ENCODE measurements at regions not wholly inside any gene's neighbourhood (a gene's known extent, or its start where the extent isn't known, plus 50 kb on each side); places are given as distances from the start of the nearest gene placed in this dataset.

- TF ChIP-seq, protein P1, sequence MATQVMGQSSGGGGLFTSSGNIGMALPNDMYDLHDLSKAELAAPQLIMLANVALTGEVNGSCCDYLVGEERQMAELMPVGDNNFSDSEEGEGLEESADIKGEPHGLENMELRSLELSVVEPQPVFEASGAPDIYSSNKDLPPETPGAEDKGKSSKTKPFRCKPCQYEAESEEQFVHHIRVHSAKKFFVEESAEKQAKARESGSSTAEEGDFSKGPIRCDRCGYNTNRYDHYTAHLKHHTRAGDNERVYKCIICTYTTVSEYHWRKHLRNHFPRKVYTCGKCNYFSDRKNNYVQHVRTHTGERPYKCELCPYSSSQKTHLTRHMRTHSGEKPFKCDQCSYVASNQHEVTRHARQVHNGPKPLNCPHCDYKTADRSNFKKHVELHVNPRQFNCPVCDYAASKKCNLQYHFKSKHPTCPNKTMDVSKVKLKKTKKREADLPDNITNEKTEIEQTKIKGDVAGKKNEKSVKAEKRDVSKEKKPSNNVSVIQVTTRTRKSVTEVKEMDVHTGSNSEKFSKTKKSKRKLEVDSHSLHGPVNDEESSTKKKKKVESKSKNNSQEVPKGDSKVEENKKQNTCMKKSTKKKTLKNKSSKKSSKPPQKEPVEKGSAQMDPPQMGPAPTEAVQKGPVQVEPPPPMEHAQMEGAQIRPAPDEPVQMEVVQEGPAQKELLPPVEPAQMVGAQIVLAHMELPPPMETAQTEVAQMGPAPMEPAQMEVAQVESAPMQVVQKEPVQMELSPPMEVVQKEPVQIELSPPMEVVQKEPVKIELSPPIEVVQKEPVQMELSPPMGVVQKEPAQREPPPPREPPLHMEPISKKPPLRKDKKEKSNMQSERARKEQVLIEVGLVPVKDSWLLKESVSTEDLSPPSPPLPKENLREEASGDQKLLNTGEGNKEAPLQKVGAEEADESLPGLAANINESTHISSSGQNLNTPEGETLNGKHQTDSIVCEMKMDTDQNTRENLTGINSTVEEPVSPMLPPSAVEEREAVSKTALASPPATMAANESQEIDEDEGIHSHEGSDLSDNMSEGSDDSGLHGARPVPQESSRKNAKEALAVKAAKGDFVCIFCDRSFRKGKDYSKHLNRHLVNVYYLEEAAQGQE (IDR thresholded peaks at IDR 0.05), result no peak
- TF ChIP-seq, protein P2, sequence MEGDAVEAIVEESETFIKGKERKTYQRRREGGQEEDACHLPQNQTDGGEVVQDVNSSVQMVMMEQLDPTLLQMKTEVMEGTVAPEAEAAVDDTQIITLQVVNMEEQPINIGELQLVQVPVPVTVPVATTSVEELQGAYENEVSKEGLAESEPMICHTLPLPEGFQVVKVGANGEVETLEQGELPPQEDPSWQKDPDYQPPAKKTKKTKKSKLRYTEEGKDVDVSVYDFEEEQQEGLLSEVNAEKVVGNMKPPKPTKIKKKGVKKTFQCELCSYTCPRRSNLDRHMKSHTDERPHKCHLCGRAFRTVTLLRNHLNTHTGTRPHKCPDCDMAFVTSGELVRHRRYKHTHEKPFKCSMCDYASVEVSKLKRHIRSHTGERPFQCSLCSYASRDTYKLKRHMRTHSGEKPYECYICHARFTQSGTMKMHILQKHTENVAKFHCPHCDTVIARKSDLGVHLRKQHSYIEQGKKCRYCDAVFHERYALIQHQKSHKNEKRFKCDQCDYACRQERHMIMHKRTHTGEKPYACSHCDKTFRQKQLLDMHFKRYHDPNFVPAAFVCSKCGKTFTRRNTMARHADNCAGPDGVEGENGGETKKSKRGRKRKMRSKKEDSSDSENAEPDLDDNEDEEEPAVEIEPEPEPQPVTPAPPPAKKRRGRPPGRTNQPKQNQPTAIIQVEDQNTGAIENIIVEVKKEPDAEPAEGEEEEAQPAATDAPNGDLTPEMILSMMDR (IDR thresholded peaks at IDR 0.05; ENCODE audit: low read depth, low read length, missing input control), result no peak
- TF ChIP-seq, protein P3, sequence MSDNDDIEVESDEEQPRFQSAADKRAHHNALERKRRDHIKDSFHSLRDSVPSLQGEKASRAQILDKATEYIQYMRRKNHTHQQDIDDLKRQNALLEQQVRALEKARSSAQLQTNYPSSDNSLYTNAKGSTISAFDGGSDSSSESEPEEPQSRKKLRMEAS (IDR thresholded peaks at IDR 0.05), result no peak
- TF ChIP-seq YY1 (IDR thresholded peaks at IDR 0.05) (no peak), RXRA (IDR thresholded peaks at IDR 0.05) (no peak), RAD21 (IDR thresholded peaks at IDR 0.05) (no peak), GABPA (IDR thresholded peaks at IDR 0.05 in 1 of 2, conservative IDR thresholded peaks at IDR 0.05 in 1 of 2) (no peak), TAF1 (conservative IDR thresholded peaks at IDR 0.05) (no peak), FOXA1 (IDR thresholded peaks at IDR 0.05) (no peak), SP1 (IDR thresholded peaks at IDR 0.05) (no peak)
- TF ChIP-seq, protein P4, sequence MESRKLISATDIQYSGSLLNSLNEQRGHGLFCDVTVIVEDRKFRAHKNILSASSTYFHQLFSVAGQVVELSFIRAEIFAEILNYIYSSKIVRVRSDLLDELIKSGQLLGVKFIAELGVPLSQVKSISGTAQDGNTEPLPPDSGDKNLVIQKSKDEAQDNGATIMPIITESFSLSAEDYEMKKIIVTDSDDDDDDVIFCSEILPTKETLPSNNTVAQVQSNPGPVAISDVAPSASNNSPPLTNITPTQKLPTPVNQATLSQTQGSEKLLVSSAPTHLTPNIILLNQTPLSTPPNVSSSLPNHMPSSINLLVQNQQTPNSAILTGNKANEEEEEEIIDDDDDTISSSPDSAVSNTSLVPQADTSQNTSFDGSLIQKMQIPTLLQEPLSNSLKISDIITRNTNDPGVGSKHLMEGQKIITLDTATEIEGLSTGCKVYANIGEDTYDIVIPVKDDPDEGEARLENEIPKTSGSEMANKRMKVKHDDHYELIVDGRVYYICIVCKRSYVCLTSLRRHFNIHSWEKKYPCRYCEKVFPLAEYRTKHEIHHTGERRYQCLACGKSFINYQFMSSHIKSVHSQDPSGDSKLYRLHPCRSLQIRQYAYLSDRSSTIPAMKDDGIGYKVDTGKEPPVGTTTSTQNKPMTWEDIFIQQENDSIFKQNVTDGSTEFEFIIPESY (IDR thresholded peaks at IDR 0.05), result no peak
Observed at GRCh38 chr16:13372421-13372820, 471.0 kb downstream of the SHISA9 start.

Data from liver (tissue), 3 donors.